ENCODE measurements at regions not wholly inside any gene's neighbourhood (a gene's known extent, or its start where the extent isn't known, plus 50 kb on each side); places are given as distances from the start of the nearest gene placed in this dataset.

- DNase-seq: no peak
These were observed 108.4 kb upstream of the RASGRP1 start for GRCh38 chr15:38672814-38673670.

- peak; percentile 50 for DNase-seq
These were observed 109.8 kb upstream of the RASGRP1 start for GRCh38 chr15:38674448-38674847.

- DNase-seq: no peak
These were observed 113.7 kb upstream of the RASGRP1 start for GRCh38 chr15:38678281-38678680.

GRCh38 chr15:38680775-38681174 lies 116.2 kb upstream of the RASGRP1 start:
- no peak for DNase-seq

GRCh38 chr15:38682363-38682762 lies 117.7 kb upstream of the RASGRP1 start:
- DNase-seq: no peak

GRCh38 chr15:38682861-38683260 lies 118.2 kb upstream of the RASGRP1 start:
- DNase-seq: no peak

GRCh38 chr15:38683382-38684242 lies 119.0 kb upstream of the RASGRP1 start:
- peak; percentile 84 for DNase-seq

GRCh38 chr15:38684440-38685010 lies 119.9 kb upstream of the RASGRP1 start:
- no peak for DNase-seq

- peak; percentile 75 for DNase-seq
These were observed 121.2 kb upstream of the RASGRP1 start for GRCh38 chr15:38685686-38686339.

GRCh38 chr15:38687340-38687739 lies 122.7 kb upstream of the RASGRP1 start:
- no peak for DNase-seq

GRCh38 chr15:38687775-38688495 lies 123.3 kb upstream of the RASGRP1 start:
- DNase-seq: no peak

GRCh38 chr15:38688761-38689160 lies 124.1 kb upstream of the RASGRP1 start:
- DNase-seq: peak; percentile 73

GRCh38 chr15:38689522-38689921 lies 124.9 kb upstream of the RASGRP1 start:
- no peak for DNase-seq

GRCh38 chr15:38690216-38690615 lies 125.6 kb upstream of the RASGRP1 start:
- no peak for DNase-seq

- peak; percentile 86 for DNase-seq
These were observed 126.2 kb upstream of the RASGRP1 start for GRCh38 chr15:38690719-38691332.

GRCh38 chr15:38691377-38691776 lies 126.8 kb upstream of the RASGRP1 start:
- no peak for DNase-seq

GRCh38 chr15:38691965-38692788 lies 127.6 kb upstream of the RASGRP1 start:
- DNase-seq: no peak

- DNase-seq: no peak
These were observed 128.1 kb upstream of the RASGRP1 start for GRCh38 chr15:38692789-38693062.

GRCh38 chr15:38695249-38696108 lies 130.9 kb upstream of the RASGRP1 start:
- no peak for DNase-seq

- peak; percentile 71 for DNase-seq
These were observed 131.6 kb upstream of the RASGRP1 start for GRCh38 chr15:38696109-38696727.

Data from CD4-positive, alpha-beta T cell treated with Interleukin-12 subunit alpha and Interleukin-12 subunit beta, for 1 hour (primary cell).